GM12878 (cell line): ENCODE measurements at regions not wholly inside any gene's neighbourhood (a gene's known extent, or its start where the extent isn't known, plus 50 kb on each side); places are given as distances from the start of the nearest gene placed in this dataset.

Source experiments
- ATAC-seq: fragments of 200-7000 bp; cut with Tn5 transposase; 3 replicates; pipeline ENCODE4 v1.9.1; 2020; ENCODE audit warnings: mild to moderate bottlenecking, moderate library complexity
- BruUV-seq: library from RNA; stranded (reverse); fragments of 400-500 nt; replicated peaks from 2 replicates; lab custom pipeline; 2021; lab: Mats Ljungman, UMichigan
- CTCF ChIA-PET: fragments of 300-600 bp; sonication (Branson Sonifier 250); formaldehyde crosslinking; extraction: SDS; loops from one replicate; lab custom pipeline; 2021; ENCODE audit warnings: inconsistent platforms; lab: Yijun Ruan, JAX
- POLR2A ChIA-PET: fragments of 350-600 bp; formaldehyde crosslinking; extraction: SDS; loops from one replicate; lab custom pipeline; 2021; ENCODE audit warnings: inconsistent platforms; lab: Charles Lee
- RAD21 ChIA-PET: fragments of 300-600 bp; sonication (Branson Sonifier 250); formaldehyde crosslinking; loops from one replicate; lab custom pipeline; 2023; ENCODE audit warnings: antibody characterized with exemption; ENCODE audit not compliant: unreplicated experiment; lab: Charles Lee
- SMC1A ChIA-PET: fragments of 300-600 bp; sonication (Branson Sonifier 250); formaldehyde crosslinking; loops from one replicate; lab custom pipeline; 2023; ENCODE audit not compliant: unreplicated experiment, uncharacterized antibody; lab: Charles Lee
- DNase-seq: peaks from one replicate; pipeline ENCODE4 v3.0.0-alpha.2; 2011; ENCODE audit warnings: low read depth, low spot score
- FAIRE-seq: peaks from 3 replicates; lab custom pipeline; 2011; peaks lifted over from hg19 to GRCh38; lab: Jason Lieb, UNC
- H2AFZ ChIP-seq: 2 replicates; pipeline ENCODE4 v1.6.0; 2011; ENCODE audit warnings: low read depth, low read length, control low read depth; ENCODE audit not compliant: control insufficient read depth
- H3K27ac ChIP-seq: 2 replicates; pipeline ENCODE4 v1.5.1; 2011; ENCODE audit warnings: control low read depth; ENCODE audit not compliant: control insufficient read depth, insufficient read depth
- H3K27me3 ChIP-seq, 2 experiments: replicated peaks in 1 of 2; 2 replicates each; pipeline versions ENCODE4 v1.6.0 to v1.6.1; 2011; ENCODE audit warnings: low read length in 1 of 2; ENCODE audit not compliant: control insufficient read depth in 2 of 2, insufficient read depth in 2 of 2
- H3K36me3 ChIP-seq, 2 experiments: 2 replicates each; pipeline ENCODE4 v1.5.1; 2011; ENCODE audit warnings: low read length in 1 of 2; ENCODE audit not compliant: control insufficient read depth in 2 of 2, insufficient read depth in 2 of 2
- H3K4me1 ChIP-seq: 2 replicates; pipeline ENCODE4 v1.6.1; 2011; ENCODE audit warnings: mild to moderate bottlenecking, low read length, moderate library complexity, mixed read lengths; ENCODE audit not compliant: control insufficient read depth, insufficient read depth
- H3K4me2 ChIP-seq: 2 replicates; pipeline ENCODE4 v1.6.0; 2011; ENCODE audit warnings: control low read depth; ENCODE audit not compliant: control insufficient read depth, insufficient read depth
- H3K4me3 ChIP-seq: fragments of 200-600 bp; sonication (generic); 2 replicates; pipeline ENCODE4 v1.5.1; 2016
- H3K79me2 ChIP-seq: 2 replicates; pipeline ENCODE4 v1.6.0; 2011; ENCODE audit warnings: low read length; ENCODE audit not compliant: control insufficient read depth, insufficient read depth
- H3K9ac ChIP-seq: 2 replicates; pipeline ENCODE4 v1.8.0; 2011; ENCODE audit warnings: low read length, control low read depth, mixed read lengths; ENCODE audit not compliant: control insufficient read depth, insufficient read depth
- H3K9me3 ChIP-seq: replicated peaks from 3 replicates; pipeline ENCODE4 v1.5.1; 2011; ENCODE audit warnings: mild to moderate bottlenecking, low read length; ENCODE audit not compliant: control insufficient read depth, insufficient read depth
- H4K20me1 ChIP-seq: 2 replicates; pipeline ENCODE4 v1.6.0; 2011; ENCODE audit not compliant: control insufficient read depth, insufficient read depth
- CBX5 ChIP-seq: sonication (generic); IDR thresholded peaks from 2 replicates; pipeline ENCODE4 v1.6.1; 2016; ENCODE audit warnings: low read depth, moderate library complexity, mild to moderate bottlenecking, inconsistent platforms
- E4F1 ChIP-seq: fragments of 450-650 bp; IDR thresholded peaks from 2 replicates; pipeline ENCODE4 v1.6.1; 2018; ENCODE audit warnings: borderline replicate concordance, mild to moderate bottlenecking; ENCODE audit not compliant: partially characterized antibody
- EED ChIP-seq: sonication (generic); IDR thresholded peaks from 2 replicates; pipeline ENCODE4 v1.6.1; 2016; ENCODE audit warnings: antibody characterized with exemption, low read depth
- HDAC6 ChIP-seq: fragments of 200-600 bp; sonication (generic); IDR thresholded peaks from one replicate; pipeline ENCODE4 v1.8.0; 2017; ENCODE audit warnings: antibody characterized with exemption; ENCODE audit not compliant: unreplicated experiment
- KLF5 ChIP-seq: fragments of 450-650 bp; IDR thresholded peaks from 2 replicates; pipeline ENCODE4 v1.6.1; 2014; ENCODE audit warnings: mild to moderate bottlenecking; ENCODE audit not compliant: partially characterized antibody
- NRF1 ChIP-seq: conservative IDR thresholded peaks from 2 replicates; pipeline ENCODE4 v1.6.1; 2011; ENCODE audit warnings: mild to moderate bottlenecking, low read depth, low read length, improper control_type of control experiment
- PBX3 ChIP-seq: IDR thresholded peaks from 2 replicates; pipeline ENCODE4 v1.6.1; 2011; ENCODE audit warnings: mild to moderate bottlenecking, low read depth, low read length, moderate library complexity; ENCODE audit not compliant: insufficient replicate concordance
- PML ChIP-seq: IDR thresholded peaks from 2 replicates; pipeline ENCODE4 v1.6.1; 2012; ENCODE audit warnings: low read length, inconsistent platforms
- POLR2AphosphoS2 ChIP-seq: IDR thresholded peaks from 2 replicates; pipeline ENCODE4 v1.6.1; 2011; ENCODE audit warnings: low read depth, mild to moderate bottlenecking, low read length, improper control_type of control experiment, moderate library complexity
- POU2F2 ChIP-seq: IDR thresholded peaks from 3 replicates; pipeline ENCODE4 v1.6.1; 2011; ENCODE audit warnings: low read depth, mild to moderate bottlenecking, low read length, borderline replicate concordance
- RBBP5 ChIP-seq: fragments of 200-600 bp; sonication (generic); conservative IDR thresholded peaks from 2 replicates; pipeline ENCODE4 v1.6.1; 2016
- SIN3A ChIP-seq: IDR thresholded peaks from 2 replicates; pipeline ENCODE4 v1.6.1; 2012; ENCODE audit warnings: low read depth, low read length, improper control_type of control experiment
- SPI1 ChIP-seq: IDR thresholded peaks from 2 replicates; pipeline ENCODE4 v1.6.1; 2011; ENCODE audit warnings: low read depth, mild to moderate bottlenecking, low read length, moderate library complexity, borderline replicate concordance; ENCODE audit not compliant: insufficient read depth
- SRF ChIP-seq, 2 experiments: IDR thresholded peaks; 2 replicates each; pipeline ENCODE4 v1.6.1; 2011; ENCODE audit warnings: low read depth in 2 of 2, low read length in 2 of 2, mild to moderate bottlenecking in 1 of 2, moderate library complexity in 1 of 2
- ZNF24 ChIP-seq: fragments of 450-650 bp; IDR thresholded peaks from 2 replicates; pipeline ENCODE4 v1.6.1; 2017; ENCODE audit warnings: antibody characterized with exemption, mild to moderate bottlenecking
- WGBS: methylation state at CpG from one replicate; pipeline ENCODE4 v1.1.6; 2016; ENCODE audit warnings: low lambda C conversion rate; ENCODE audit not compliant: insufficient replicate concordance, insufficient coverage; ENCODE audit errors: missing lambda C conversion rate; 5-methylcytosine and 5-hydroxymethylcytosine counted together
- in situ Hi-C: fragments of 300-500 bp; cut with MboI; formaldehyde crosslinking; loops from 9 replicates; pipeline ENCODE4 v1.14.3; 2018; ENCODE audit warnings: mixed read lengths
- intact Hi-C: fragments of 100-400 bp; cut with micrococcal nuclease; formaldehyde crosslinking; loops from one replicate; pipeline ENCODE4 v1.14.2; 2022; ENCODE audit not compliant: unreplicated experiment
- TF ChIP-seq, protein P1 (sequence below): fragments of 450-650 bp; IDR thresholded peaks from 2 replicates; pipeline ENCODE4 v1.6.1; 2018; ENCODE audit warnings: mild to moderate bottlenecking, low read depth, moderate library complexity; ENCODE audit not compliant: partially characterized antibody
- TF ChIP-seq, protein P2 (sequence below): fragments of 450-650 bp; IDR thresholded peaks from 2 replicates; pipeline ENCODE4 v1.6.1; 2016; ENCODE audit warnings: mild to moderate bottlenecking

DNA sequence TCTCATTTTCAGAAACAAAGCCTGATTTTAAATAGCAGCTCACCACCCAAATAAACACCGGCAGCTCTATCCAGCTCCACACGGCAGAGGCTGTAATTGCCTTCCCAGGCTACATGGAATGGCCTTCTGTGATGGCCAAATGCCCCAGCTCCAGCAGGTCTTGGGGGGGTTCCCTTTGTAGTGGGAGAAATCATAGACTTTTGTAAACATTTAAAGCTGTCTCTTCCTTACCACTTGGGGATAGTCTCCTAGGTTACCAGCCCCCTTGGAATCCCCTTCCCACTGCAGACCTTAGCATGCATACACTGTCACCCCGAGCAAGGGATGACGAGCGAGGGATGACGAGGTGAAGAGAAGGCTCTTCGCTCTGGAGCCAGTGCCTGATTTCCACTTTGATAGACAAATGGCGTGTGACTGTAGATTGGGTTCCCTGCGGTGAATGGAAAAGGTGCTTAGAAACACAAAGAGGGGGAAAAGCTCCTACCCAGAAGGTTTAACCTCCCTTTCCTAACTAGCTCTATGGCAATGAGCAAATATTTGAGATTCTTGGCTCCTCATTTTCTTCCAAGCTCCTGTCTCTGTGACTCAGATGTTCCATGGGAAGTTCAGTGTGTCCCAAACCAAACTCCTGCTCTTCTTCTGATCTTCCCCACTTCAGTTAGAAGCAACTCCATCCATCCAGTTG lies 108.0 kb upstream of the CADM1 start:
- ATAC-seq (no peak), DNase-seq (no peak), FAIRE-seq (no peak)
- Histone ChIP-seq H3K27me3 (no peaks in the 10 kb centered on the region), H3K4me3 (no peak overlapping the region), H2AFZ (no peak overlapping the region), H3K36me3 (no peaks in the 10 kb centered on the region), H3K27ac (no peak overlapping the region), H3K9ac (no peak overlapping the region), H4K20me1 (no peaks in the 10 kb centered on the region), H3K4me1 (no peaks in the 10 kb centered on the region), H3K79me2 (no peaks in the 10 kb centered on the region), H3K9me3 (no peaks in the 10 kb centered on the region), H3K4me2 (no peak overlapping the region)
- ChIA-PET CTCF (no interaction called here), POLR2A (no interaction called here), RAD21 (no interaction called here), SMC1A (interaction anchor here (0.7 kb wide), 1 partner anchor 67 kb away, joined by 3 read pairs; no protein-coding TSS in a partner anchor)
- 62% methylated on average over 9 of the region's 9 CpGs for WGBS
- in situ Hi-C loops (no loop called here), intact Hi-C loops (no loop called here)
- BruUV-seq, result no TSS peak
- TF ChIP-seq SPI1, result no peak
- TF ChIP-seq ZNF24, result no peak
- no peak for TF ChIP-seq RBBP5
- TF ChIP-seq SRF (IDR thresholded peaks at IDR 0.05; ENCODE audit: low read depth in 2 of 2, low read length in 2 of 2), result no peak
- TF ChIP-seq NRF1, result no peak
- no peak for TF ChIP-seq POLR2AphosphoS2
- no peak for TF ChIP-seq KLF5
- TF ChIP-seq, protein P1, sequence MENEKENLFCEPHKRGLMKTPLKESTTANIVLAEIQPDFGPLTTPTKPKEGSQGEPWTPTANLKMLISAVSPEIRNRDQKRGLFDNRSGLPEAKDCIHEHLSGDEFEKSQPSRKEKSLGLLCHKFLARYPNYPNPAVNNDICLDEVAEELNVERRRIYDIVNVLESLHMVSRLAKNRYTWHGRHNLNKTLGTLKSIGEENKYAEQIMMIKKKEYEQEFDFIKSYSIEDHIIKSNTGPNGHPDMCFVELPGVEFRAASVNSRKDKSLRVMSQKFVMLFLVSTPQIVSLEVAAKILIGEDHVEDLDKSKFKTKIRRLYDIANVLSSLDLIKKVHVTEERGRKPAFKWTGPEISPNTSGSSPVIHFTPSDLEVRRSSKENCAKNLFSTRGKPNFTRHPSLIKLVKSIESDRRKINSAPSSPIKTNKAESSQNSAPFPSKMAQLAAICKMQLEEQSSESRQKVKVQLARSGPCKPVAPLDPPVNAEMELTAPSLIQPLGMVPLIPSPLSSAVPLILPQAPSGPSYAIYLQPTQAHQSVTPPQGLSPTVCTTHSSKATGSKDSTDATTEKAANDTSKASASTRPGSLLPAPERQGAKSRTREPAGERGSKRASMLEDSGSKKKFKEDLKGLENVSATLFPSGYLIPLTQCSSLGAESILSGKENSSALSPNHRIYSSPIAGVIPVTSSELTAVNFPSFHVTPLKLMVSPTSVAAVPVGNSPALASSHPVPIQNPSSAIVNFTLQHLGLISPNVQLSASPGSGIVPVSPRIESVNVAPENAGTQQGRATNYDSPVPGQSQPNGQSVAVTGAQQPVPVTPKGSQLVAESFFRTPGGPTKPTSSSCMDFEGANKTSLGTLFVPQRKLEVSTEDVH, result no peak
- no peak for TF ChIP-seq PBX3
- no peak for TF ChIP-seq EED
- no peak for TF ChIP-seq HDAC6
- TF ChIP-seq POU2F2, result no peak
- no peak for TF ChIP-seq CBX5
- no peak for TF ChIP-seq SIN3A
- TF ChIP-seq PML, result no peak
- TF ChIP-seq E4F1, result no peak
- TF ChIP-seq, protein P2, sequence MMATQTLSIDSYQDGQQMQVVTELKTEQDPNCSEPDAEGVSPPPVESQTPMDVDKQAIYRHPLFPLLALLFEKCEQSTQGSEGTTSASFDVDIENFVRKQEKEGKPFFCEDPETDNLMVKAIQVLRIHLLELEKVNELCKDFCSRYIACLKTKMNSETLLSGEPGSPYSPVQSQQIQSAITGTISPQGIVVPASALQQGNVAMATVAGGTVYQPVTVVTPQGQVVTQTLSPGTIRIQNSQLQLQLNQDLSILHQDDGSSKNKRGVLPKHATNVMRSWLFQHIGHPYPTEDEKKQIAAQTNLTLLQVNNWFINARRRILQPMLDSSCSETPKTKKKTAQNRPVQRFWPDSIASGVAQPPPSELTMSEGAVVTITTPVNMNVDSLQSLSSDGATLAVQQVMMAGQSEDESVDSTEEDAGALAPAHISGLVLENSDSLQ, result no peak
